Adrenal gland (tissue), 9 donors: ENCODE measurements at regions not wholly inside any gene's neighbourhood (a gene's known extent, or its start where the extent isn't known, plus 50 kb on each side); places are given as distances from the start of the nearest gene placed in this dataset.

ENCODE experiments used
- DNase-seq, 7 donors: peaks; one replicate each; pipeline ENCODE4 v3.0.0-alpha.2; 2019 to 2020
- H3K27ac ChIP-seq, 5 donors: fragments of 200-600 bp; sonication (generic) in 4 of 5; 1 replicate in 3 of 5; 2 replicates in 2 of 5; pipeline versions ENCODE4 v1.5.1 to v1.8.0; 2016 to 2020; ENCODE audit warnings: mild to moderate bottlenecking in 1 of 5
- H3K27me3 ChIP-seq: fragments of 200-600 bp; 2 replicates; pipeline ENCODE4 v1.8.0; 2021
- H3K36me3 ChIP-seq, 2 donors: fragments of 200-600 bp; replicated peaks in 1 of 2; 1 replicate in 1 of 2; 2 replicates in 1 of 2; pipeline versions ENCODE4 v1.5.1 to v1.8.0; 2018 to 2022
- H3K4me1 ChIP-seq, 2 donors: fragments of 200-600 bp; replicated peaks in 1 of 2; 1 replicate in 1 of 2; 2 replicates in 1 of 2; pipeline versions ENCODE4 v1.5.1 to v1.8.0; 2018 to 2021
- H3K4me3 ChIP-seq, 4 donors: fragments of 200-600 bp; sonication (generic) in 3 of 4; one replicate each; pipeline ENCODE4 v1.5.1; 2016 to 2018
- H3K9me3 ChIP-seq, 3 donors: fragments of 200-600 bp; sonication (generic) in 1 of 3; replicated peaks in 1 of 3; 1 replicate in 2 of 3; 2 replicates in 1 of 3; pipeline versions ENCODE4 v1.5.1 to v1.8.0; 2016 to 2021
- POLR2A ChIP-seq, 2 donors: fragments of 450-650 bp; IDR thresholded peaks; one replicate each; pipeline ENCODE4 v1.6.1; 2017; ENCODE audit warnings: antibody characterized with exemption in 2 of 2, mild to moderate bottlenecking in 2 of 2, moderate library complexity in 1 of 2
- WGBS, 4 donors: extraction: QIAGEN DNeasy Blood & Tissue Kit in 2 of 4; methylation state at CpG; one replicate each; pipeline versions ENCODE4 v1.1.5 to v1.1.7; 2013 to 2017; 5-methylcytosine and 5-hydroxymethylcytosine counted together
- intact Hi-C, 2 donors: fragments of 100-400 bp; cut with DNase I; formaldehyde crosslinking; loops; one replicate each; pipeline versions ENCODE4 v1.14.1 to v1.15.0; 2022 to 2023
- TF ChIP-seq, protein P1 (sequence below), 6 experiments: fragments of 450-650 bp in 4 of 6; fragments of 200-600 bp in 2 of 6; sonication (generic) in 1 of 6; IDR thresholded peaks; 1 replicate in 5 of 6; 2 replicates in 1 of 6; pipeline versions ENCODE4 v1.5.1 to v1.8.0; 2016 to 2021; ENCODE audit warnings: antibody characterized with exemption in 6 of 6, mild to moderate bottlenecking in 2 of 6, moderate library complexity in 1 of 6
- donor health status: healthy with polysubstance abuse.
- donor health status: Bipolar disorder and iron deficiency.
- donor health status: DM: yes; HTN: yes; CAD: no.
- donor health status: DM: no; HTN: no; CAD: no.
- donor health status: DM: no; HTN: no; CAD: no.

DNA sequence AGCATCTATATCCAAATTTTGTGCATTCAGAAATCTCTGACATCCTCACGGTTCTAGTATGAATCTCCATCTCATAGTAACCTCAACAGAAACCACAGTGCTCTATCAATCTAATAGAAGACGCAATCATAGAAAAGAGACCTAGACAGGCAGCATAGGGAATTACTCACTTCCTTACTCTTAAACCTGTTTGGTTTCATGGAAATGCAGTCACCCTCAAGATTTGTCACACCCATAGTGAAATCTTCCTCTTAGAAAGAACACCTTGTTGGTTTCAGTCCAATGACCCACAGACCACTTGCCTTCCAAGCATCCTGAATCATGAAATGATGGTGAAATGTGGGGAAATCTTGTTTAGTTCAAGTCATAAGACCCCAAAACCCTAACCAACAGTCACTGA is 166.1 kb upstream of the PRDM1 start:
- no peak for DNase-seq
- H3K27ac ChIP-seq: no peak overlapping the region
- intact Hi-C loops: no loop called here
- TF ChIP-seq POLR2A (IDR thresholded peaks at IDR 0.05): no peak
- no peaks in the 10 kb centered on the region for H3K27me3 ChIP-seq
- no peaks in the 10 kb centered on the region for H3K4me1 ChIP-seq
- H3K4me3 ChIP-seq: no peak overlapping the region
- H3K36me3 ChIP-seq: no peaks in the 10 kb centered on the region
- H3K9me3 ChIP-seq: no peaks in the 10 kb centered on the region
- WGBS, 4 donors: 80 to 89% (median 87%) methylated on average over 2 of the region's 2 CpGs

DNA sequence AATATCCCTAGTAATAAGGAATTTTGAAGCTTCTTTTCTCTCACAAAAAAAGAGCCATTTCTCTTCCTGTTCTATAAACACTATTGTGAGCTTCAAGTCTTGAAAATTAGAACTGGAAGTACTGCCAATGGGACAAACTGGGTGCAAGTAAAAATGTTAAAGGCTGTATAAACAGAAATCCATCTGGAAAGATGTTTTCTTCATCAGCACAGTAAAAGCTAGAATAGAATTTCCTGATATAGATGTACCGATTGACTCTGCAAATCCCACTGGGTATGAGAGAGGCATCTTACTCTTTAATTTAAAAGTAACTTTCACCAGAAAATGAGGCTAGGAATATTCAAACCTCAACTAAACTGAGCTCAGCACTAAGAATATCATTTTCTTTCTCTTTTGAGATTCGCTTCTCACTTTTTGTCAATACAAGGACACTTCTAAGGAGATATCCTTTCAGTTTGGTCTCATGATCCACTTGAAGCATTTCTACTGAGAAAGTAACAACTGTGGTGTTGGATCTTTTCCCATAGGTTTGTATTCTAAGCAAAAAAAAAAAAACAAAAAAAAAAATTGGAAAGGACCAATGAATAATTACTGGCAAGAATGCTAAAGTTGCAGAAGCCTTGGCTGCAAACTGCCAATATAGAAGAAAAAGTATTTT is 169.0 kb upstream of the PRDM1 start:
- Histone ChIP-seq H3K9me3 (no peaks in the 10 kb centered on the region), H3K36me3 (no peaks in the 10 kb centered on the region), H3K27ac (no peak overlapping the region), H3K4me1 (no peaks in the 10 kb centered on the region), H3K4me3 (no peak overlapping the region), H3K27me3 (no peaks in the 10 kb centered on the region)
- TF ChIP-seq POLR2A (IDR thresholded peaks at IDR 0.05): no peak
- TF ChIP-seq, protein P1, sequence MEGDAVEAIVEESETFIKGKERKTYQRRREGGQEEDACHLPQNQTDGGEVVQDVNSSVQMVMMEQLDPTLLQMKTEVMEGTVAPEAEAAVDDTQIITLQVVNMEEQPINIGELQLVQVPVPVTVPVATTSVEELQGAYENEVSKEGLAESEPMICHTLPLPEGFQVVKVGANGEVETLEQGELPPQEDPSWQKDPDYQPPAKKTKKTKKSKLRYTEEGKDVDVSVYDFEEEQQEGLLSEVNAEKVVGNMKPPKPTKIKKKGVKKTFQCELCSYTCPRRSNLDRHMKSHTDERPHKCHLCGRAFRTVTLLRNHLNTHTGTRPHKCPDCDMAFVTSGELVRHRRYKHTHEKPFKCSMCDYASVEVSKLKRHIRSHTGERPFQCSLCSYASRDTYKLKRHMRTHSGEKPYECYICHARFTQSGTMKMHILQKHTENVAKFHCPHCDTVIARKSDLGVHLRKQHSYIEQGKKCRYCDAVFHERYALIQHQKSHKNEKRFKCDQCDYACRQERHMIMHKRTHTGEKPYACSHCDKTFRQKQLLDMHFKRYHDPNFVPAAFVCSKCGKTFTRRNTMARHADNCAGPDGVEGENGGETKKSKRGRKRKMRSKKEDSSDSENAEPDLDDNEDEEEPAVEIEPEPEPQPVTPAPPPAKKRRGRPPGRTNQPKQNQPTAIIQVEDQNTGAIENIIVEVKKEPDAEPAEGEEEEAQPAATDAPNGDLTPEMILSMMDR (IDR thresholded peaks at IDR 0.05): no peak
- intact Hi-C loops: no loop called here
- no peak for DNase-seq
- WGBS, 4 donors: 68 to 80% (median 74%) methylated on average over 2 of the region's 2 CpGs

DNA sequence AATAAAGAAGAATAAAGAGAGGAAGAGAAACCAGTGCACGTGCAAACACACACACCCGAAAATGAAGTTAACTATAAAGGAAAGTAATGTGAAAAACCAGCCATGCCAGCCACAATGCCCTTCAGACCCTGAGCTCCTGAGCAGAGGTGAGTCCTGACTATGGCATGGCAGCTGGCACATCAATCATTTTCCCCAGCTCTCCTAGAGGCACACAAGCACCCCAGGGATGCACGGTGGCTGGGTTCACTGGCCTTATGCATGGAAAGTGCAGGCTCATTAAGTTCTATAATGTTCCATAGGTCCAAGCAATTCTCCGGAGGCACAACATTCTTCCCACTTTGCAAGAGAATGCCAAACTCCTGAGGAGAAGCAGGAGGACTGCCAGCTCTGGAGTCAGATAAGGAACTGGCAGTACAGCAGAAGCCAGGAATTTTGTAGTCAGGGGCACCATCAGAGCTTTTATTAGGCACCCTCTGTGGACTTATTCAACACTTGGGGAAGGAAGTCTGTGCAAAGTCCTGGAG is 175.0 kb upstream of the PRDM1 start:
- 70 to 83% (median 77%) methylated on average over 4 of the region's 4 CpGs for WGBS, 4 donors
- DNase-seq: no peak
- Histone ChIP-seq H3K27me3 (no peaks in the 10 kb centered on the region), H3K36me3 (no peaks in the 10 kb centered on the region), H3K27ac (no peak overlapping the region), H3K4me1 (peaks cover 0 to 4% of the 10 kb centered on the region in 2 donors), H3K4me3 (no peak overlapping the region), H3K9me3 (no peaks in the 10 kb centered on the region)
- intact Hi-C loops: no loop called here
- TF ChIP-seq, protein P1 (IDR thresholded peaks at IDR 0.05): no peak
- no peak for TF ChIP-seq POLR2A (IDR thresholded peaks at IDR 0.05)

DNA sequence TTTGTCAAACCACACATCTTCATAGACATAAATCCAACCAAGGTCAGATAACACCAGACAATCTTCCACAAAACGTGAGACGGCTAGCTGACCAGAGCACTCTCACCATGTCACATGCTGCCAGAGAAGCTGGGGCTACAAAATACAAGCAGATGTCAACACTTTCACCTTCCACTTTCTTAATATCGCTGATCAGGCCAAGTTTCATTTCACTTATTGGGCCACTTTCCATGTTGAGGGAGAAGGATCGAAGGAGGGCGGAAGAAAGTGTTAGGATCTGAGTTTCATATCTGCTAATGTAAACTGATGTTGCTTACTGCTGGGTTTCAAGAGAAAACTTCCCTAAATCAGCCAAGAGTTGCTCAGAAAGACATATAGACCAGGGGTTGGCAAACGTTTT is 177.0 kb upstream of the PRDM1 start:
- Histone ChIP-seq H3K36me3 (no peaks in the 10 kb centered on the region), H3K4me1 (peaks cover 0 to 4% of the 10 kb centered on the region in 2 donors), H3K4me3 (no peak overlapping the region), H3K27ac (peak overlapping the region in 2 of 5 donors; percentile 3 to 4), H3K27me3 (no peaks in the 10 kb centered on the region), H3K9me3 (no peaks in the 10 kb centered on the region)
- TF ChIP-seq, protein P1 (IDR thresholded peaks at IDR 0.05): no peak
- TF ChIP-seq POLR2A (IDR thresholded peaks at IDR 0.05): no peak
- 57 to 65% (median 61%) methylated on average over 6 of the region's 6 CpGs for WGBS, 4 donors
- peak in 2 of 7 donors; percentile 32 to 35 for DNase-seq
- intact Hi-C loops: no loop called here

DNA sequence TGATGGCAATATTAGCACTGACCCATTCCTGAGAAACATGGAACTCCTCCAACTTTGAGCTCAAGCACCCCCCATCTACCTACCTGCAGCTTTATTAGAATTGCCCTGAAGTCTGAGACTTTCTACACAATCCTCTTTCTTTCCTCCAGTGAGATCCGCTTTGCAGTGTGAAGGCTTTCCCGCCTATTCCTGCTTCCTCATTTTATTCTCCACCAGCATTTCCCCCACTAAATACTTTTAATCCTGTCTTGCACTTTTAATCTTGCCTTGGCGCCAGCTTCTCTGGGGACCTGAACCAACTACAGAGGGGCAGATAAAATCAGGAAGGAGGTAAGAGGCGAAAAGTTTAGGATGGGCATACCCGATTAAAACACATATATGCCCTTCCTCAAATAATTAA is 178.1 kb upstream of the PRDM1 start:
- Histone ChIP-seq H3K4me3 (no peak overlapping the region), H3K4me1 (peaks cover 0 to 4% of the 10 kb centered on the region in 2 donors), H3K27me3 (no peaks in the 10 kb centered on the region), H3K36me3 (no peaks in the 10 kb centered on the region), H3K9me3 (no peaks in the 10 kb centered on the region), H3K27ac (no peak overlapping the region)
- no peak for DNase-seq
- intact Hi-C loops: no loop called here
- 71 to 81% (median 77%) methylated on average over 5 of the region's 5 CpGs for WGBS, 4 donors
- TF ChIP-seq POLR2A (IDR thresholded peaks at IDR 0.05): no peak
- TF ChIP-seq, protein P1 (IDR thresholded peaks at IDR 0.05): no peak
